ENCODE measurements at regions not wholly inside any gene's neighbourhood (a gene's known extent, or its start where the extent isn't known, plus 50 kb on each side); places are given as distances from the start of the nearest gene placed in this dataset.

DNA sequence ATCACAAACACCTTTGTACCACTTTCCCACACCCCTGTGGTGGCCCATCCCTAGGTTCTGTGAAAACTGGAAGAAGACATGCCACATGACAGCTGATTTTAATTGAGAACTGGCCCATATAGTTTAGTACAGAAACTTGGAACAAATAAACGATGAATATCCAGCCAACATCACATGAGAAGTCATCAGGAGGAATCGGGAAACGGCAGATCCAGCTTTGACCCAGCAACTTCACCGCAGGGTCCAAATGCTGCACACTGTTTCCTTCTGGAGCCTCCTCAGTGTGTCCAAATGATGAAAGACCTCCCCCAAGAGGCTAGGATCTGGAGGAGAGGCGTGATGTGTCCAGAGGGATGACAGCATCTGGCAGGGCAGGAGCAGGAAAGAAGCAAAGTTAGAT, 75.5 kb downstream of the COPS8 start:
- no peak for DNase-seq (ENCODE audit: low spot score)
- ATAC-seq (ENCODE audit: low FRiP score): no peak

DNA sequence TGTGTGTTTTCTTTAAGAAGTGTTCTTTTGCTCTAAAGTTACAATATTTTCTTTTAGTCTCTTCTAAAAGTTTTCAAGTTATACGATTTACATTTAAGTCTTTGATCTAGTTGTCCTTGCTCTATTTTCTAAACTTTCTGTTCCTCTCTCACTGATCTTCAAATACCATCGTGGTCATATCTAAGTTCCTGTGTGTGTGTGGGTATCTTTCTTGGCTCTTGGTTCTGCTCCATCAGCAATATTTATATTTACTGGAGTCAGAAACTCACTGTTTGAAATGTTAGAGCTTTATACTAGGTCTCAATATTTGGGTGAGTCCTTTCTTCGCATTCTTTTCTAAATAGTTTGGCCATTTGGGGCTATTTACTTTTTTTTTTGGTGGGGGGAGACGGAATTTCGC, 77.3 kb downstream of the COPS8 start:
- DNase-seq (ENCODE audit: low spot score) (no peak), ATAC-seq (ENCODE audit: low FRiP score) (no peak)
- TF ChIP-seq, protein P1, sequence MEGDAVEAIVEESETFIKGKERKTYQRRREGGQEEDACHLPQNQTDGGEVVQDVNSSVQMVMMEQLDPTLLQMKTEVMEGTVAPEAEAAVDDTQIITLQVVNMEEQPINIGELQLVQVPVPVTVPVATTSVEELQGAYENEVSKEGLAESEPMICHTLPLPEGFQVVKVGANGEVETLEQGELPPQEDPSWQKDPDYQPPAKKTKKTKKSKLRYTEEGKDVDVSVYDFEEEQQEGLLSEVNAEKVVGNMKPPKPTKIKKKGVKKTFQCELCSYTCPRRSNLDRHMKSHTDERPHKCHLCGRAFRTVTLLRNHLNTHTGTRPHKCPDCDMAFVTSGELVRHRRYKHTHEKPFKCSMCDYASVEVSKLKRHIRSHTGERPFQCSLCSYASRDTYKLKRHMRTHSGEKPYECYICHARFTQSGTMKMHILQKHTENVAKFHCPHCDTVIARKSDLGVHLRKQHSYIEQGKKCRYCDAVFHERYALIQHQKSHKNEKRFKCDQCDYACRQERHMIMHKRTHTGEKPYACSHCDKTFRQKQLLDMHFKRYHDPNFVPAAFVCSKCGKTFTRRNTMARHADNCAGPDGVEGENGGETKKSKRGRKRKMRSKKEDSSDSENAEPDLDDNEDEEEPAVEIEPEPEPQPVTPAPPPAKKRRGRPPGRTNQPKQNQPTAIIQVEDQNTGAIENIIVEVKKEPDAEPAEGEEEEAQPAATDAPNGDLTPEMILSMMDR (IDR thresholded peaks at IDR 0.05): no peak

More for the DNA sequence above, 75.5 kb downstream of the COPS8 start:
- TF ChIP-seq, protein P1 (IDR thresholded peaks at IDR 0.05): no peak

GRCh38 chr2:237164474-237165042, 78.9 kb downstream of the COPS8 start:
- no peak for DNase-seq (ENCODE audit: low spot score)
- TF ChIP-seq, protein P1 (IDR thresholded peaks at IDR 0.05): no peak

GRCh38 chr2:237165405-237166276, 80.0 kb downstream of the COPS8 start:
- ATAC-seq (ENCODE audit: low FRiP score) (no peak), DNase-seq (ENCODE audit: low spot score) (no peak)
- TF ChIP-seq, protein P1 (IDR thresholded peaks at IDR 0.05): no peak

More at GRCh38 chr2:237164474-237165042, 78.9 kb downstream of the COPS8 start:
- no peak for ATAC-seq (ENCODE audit: low FRiP score)

- DNase-seq (ENCODE audit: low spot score): no peak
- ATAC-seq (ENCODE audit: low FRiP score): no peak
- TF ChIP-seq, protein P1 (IDR thresholded peaks at IDR 0.05): no peak
Observed at GRCh38 chr2:237167038-237167437, 81.3 kb downstream of the COPS8 start.

- ATAC-seq (ENCODE audit: low FRiP score): no peak
- TF ChIP-seq, protein P1 (IDR thresholded peaks at IDR 0.05): no peak
- no peak for DNase-seq (ENCODE audit: low spot score)
Observed at GRCh38 chr2:237167934-237168333, 82.2 kb downstream of the COPS8 start.

DNA sequence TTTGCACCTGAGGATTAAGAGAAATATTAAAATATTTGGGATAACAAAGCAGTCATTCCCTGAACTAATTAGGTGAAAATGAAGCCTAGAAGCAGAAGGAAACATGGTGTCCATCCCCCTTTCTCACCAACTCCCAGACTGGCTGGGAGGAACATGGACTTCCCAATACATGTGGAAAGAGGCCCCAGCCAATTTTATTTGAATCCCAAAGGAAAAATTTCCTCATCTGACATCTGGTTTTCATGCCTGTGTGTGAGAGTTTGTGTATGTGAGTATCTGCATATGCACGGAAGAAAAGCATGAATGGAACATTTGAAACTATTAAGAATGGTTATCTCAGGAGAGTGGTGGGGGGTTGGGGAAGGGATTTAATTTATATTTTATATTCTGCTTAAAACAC, 84.3 kb downstream of the COPS8 start:
- DNase-seq (ENCODE audit: low spot score): no peak
- TF ChIP-seq, protein P1 (IDR thresholded peaks at IDR 0.05): no peak
- no peak for ATAC-seq (ENCODE audit: low FRiP score)
